C4-2B (cell line): ENCODE measurements at regions not wholly inside any gene's neighbourhood (a gene's known extent, or its start where the extent isn't known, plus 50 kb on each side); places are given as distances from the start of the nearest gene placed in this dataset.

ENCODE experiments used
- ZFX ChIP-seq: fragments of 450-650 bp; IDR thresholded peaks from 2 replicates; pipeline ENCODE4 v1.6.1; 2017
- TF ChIP-seq, protein P1 (sequence below): fragments of 450-650 bp; conservative IDR thresholded peaks from 2 replicates; pipeline ENCODE4 v1.5.1; 2017; ENCODE audit warnings: mild to moderate bottlenecking

DNA sequence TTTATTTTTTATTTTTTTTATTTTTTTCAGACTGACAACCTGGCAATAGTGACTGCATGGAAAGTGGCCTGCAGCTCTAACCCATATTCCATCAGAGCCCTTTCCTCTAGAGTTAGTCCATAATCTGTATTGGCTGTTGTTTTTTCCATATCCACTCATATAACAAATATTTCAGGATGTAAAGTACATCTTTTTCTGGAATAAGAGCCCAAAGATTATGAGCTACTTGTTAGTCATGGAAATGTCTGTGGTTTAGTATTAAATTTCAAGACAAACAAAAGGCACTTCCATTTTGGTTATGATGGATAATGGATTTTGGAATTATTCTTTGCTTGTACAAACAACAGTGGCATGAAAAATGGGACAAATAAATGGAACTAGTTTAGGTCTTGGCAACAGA, 296.0 kb upstream of the HS3ST1 start:
- TF ChIP-seq, protein P1, sequence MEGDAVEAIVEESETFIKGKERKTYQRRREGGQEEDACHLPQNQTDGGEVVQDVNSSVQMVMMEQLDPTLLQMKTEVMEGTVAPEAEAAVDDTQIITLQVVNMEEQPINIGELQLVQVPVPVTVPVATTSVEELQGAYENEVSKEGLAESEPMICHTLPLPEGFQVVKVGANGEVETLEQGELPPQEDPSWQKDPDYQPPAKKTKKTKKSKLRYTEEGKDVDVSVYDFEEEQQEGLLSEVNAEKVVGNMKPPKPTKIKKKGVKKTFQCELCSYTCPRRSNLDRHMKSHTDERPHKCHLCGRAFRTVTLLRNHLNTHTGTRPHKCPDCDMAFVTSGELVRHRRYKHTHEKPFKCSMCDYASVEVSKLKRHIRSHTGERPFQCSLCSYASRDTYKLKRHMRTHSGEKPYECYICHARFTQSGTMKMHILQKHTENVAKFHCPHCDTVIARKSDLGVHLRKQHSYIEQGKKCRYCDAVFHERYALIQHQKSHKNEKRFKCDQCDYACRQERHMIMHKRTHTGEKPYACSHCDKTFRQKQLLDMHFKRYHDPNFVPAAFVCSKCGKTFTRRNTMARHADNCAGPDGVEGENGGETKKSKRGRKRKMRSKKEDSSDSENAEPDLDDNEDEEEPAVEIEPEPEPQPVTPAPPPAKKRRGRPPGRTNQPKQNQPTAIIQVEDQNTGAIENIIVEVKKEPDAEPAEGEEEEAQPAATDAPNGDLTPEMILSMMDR, result no peak
- no peak for TF ChIP-seq ZFX
